ENCODE measurements at regions not wholly inside any gene's neighbourhood (a gene's known extent, or its start where the extent isn't known, plus 50 kb on each side); places are given as distances from the start of the nearest gene placed in this dataset.

GRCh38 chr14:101040538-101041442 is 137.3 kb upstream of the RTL1 start:
- Histone ChIP-seq H3K4me1 (ENCODE audit: insufficient read depth, low read length, poor library complexity, severe bottlenecking) (no peaks in the 10 kb centered on the region), H3K9me3 (ENCODE audit: low read depth, low read length, poor library complexity, severe bottlenecking) (no peaks in the 10 kb centered on the region), H3K27ac (ENCODE audit: low read depth, low read length, poor library complexity, severe bottlenecking) (no peak overlapping the region), H3K36me3 (ENCODE audit: insufficient read depth, low read length, poor library complexity, severe bottlenecking) (no peaks in the 10 kb centered on the region), H3K4me3 (ENCODE audit: low read depth, low read length, poor library complexity, severe bottlenecking) (no peak overlapping the region), H3K27me3 (replicated peaks; ENCODE audit: insufficient read depth, low read depth, low read length, poor library complexity) (no peaks in the 10 kb centered on the region)
- intact Hi-C loops (cut with micrococcal nuclease; ENCODE audit: unreplicated experiment): no loop called here
- TF ChIP-seq EZH2 (IDR thresholded peaks at IDR 0.05; ENCODE audit: borderline replicate concordance, low read depth, low read length, poor library complexity, severe bottlenecking) (no peak), CTCF (conservative IDR thresholded peaks at IDR 0.05; ENCODE audit: low read depth, low read length) (no peak)
- ChIA-PET CTCF (no interaction called here), POLR2A (ENCODE audit: low non-redundant PET) (no interaction called here)
- no peak for DNase-seq (ENCODE audit: low spot score)
- no TSS peak for BruUV-seq (replicated peaks)

GRCh38 chr14:101043891-101044290 is 140.4 kb upstream of the RTL1 start:
- Histone ChIP-seq H3K27me3 (replicated peaks; ENCODE audit: insufficient read depth, low read depth, low read length, poor library complexity) (no peaks in the 10 kb centered on the region), H3K4me1 (ENCODE audit: insufficient read depth, low read length, poor library complexity, severe bottlenecking) (no peaks in the 10 kb centered on the region), H3K9me3 (ENCODE audit: low read depth, low read length, poor library complexity, severe bottlenecking) (no peaks in the 10 kb centered on the region), H3K27ac (ENCODE audit: low read depth, low read length, poor library complexity, severe bottlenecking) (no peak overlapping the region), H3K36me3 (ENCODE audit: insufficient read depth, low read length, poor library complexity, severe bottlenecking) (no peaks in the 10 kb centered on the region), H3K4me3 (ENCODE audit: low read depth, low read length, poor library complexity, severe bottlenecking) (no peak overlapping the region)
- intact Hi-C loops (cut with micrococcal nuclease; ENCODE audit: unreplicated experiment): no loop called here
- TF ChIP-seq CTCF (conservative IDR thresholded peaks at IDR 0.05; ENCODE audit: low read depth, low read length) (no peak), EZH2 (IDR thresholded peaks at IDR 0.05; ENCODE audit: borderline replicate concordance, low read depth, low read length, poor library complexity, severe bottlenecking) (no peak)
- POLR2A ChIA-PET (ENCODE audit: low non-redundant PET): no interaction called here
- no TSS peak for BruUV-seq (replicated peaks)
- no peak for DNase-seq (ENCODE audit: low spot score)
- CTCF ChIA-PET: no interaction called here

GRCh38 chr14:101044741-101045140 is 141.2 kb upstream of the RTL1 start:
- intact Hi-C loops (cut with micrococcal nuclease; ENCODE audit: unreplicated experiment): no loop called here
- CTCF ChIA-PET: no interaction called here
- H3K27ac ChIP-seq (ENCODE audit: low read depth, low read length, poor library complexity, severe bottlenecking): no peak overlapping the region
- H3K4me3 ChIP-seq (ENCODE audit: low read depth, low read length, poor library complexity, severe bottlenecking): no peak overlapping the region
- BruUV-seq (replicated peaks): no TSS peak
- H3K27me3 ChIP-seq (replicated peaks; ENCODE audit: insufficient read depth, low read depth, low read length, poor library complexity): no peaks in the 10 kb centered on the region
- H3K9me3 ChIP-seq (ENCODE audit: low read depth, low read length, poor library complexity, severe bottlenecking): no peaks in the 10 kb centered on the region
- POLR2A ChIA-PET (ENCODE audit: low non-redundant PET): no interaction called here
- no peaks in the 10 kb centered on the region for H3K36me3 ChIP-seq (ENCODE audit: insufficient read depth, low read length, poor library complexity, severe bottlenecking)
- H3K4me1 ChIP-seq (ENCODE audit: insufficient read depth, low read length, poor library complexity, severe bottlenecking): no peaks in the 10 kb centered on the region
- TF ChIP-seq CTCF (conservative IDR thresholded peaks at IDR 0.05; ENCODE audit: low read depth, low read length) (no peak), EZH2 (IDR thresholded peaks at IDR 0.05; ENCODE audit: borderline replicate concordance, low read depth, low read length, poor library complexity, severe bottlenecking) (no peak)
- DNase-seq (ENCODE audit: low spot score): no peak

All from A673 (cell line).